HG02981 (cell line): ENCODE measurements at regions not wholly inside any gene's neighbourhood (a gene's known extent, or its start where the extent isn't known, plus 50 kb on each side); places are given as distances from the start of the nearest gene placed in this dataset.

ENCODE experiments used
- ATAC-seq: cut with Tn5 transposase; IDR thresholded peaks from one replicate; pipeline ENCODE4 v1.9.1; 2021; ENCODE audit warnings: mild to moderate bottlenecking, moderate library complexity; ENCODE audit not compliant: unreplicated experiment

DNA sequence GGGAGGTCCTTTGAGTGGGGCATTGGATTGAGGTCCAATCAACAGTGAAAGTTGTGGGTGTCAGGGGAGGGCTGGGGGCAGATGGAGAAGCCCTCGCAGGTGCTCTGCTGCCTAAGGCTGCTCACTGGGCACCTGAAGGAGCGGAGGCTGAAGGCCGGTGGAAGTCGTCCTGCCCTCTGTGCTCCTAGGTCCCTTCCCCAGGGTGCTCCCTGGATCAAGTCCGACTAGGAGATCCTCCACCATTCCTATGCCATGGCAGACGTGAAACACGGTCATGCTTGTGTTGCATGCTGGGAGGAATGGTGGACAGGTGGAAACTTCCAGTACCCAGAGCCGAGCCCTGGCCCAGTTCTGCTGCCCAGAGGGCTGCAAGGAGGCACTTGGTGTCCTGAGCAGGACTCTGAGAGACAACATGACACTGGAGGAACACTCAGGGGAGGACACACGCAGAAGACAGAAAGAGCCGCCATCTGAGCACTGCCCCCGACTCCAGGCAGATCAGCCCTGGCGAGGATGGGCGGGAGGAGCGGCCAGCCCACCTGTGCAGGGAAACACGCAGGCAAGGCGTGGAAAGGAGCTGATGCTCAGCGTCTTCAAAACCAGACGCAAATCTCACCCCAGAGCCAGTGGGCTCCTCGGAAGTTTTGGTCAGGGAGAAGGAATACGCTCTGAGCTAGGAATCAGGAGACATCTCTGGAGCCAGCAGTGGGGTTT lies 786.8 kb downstream of the BRD1 start:
- ATAC-seq = no peak

DNA sequence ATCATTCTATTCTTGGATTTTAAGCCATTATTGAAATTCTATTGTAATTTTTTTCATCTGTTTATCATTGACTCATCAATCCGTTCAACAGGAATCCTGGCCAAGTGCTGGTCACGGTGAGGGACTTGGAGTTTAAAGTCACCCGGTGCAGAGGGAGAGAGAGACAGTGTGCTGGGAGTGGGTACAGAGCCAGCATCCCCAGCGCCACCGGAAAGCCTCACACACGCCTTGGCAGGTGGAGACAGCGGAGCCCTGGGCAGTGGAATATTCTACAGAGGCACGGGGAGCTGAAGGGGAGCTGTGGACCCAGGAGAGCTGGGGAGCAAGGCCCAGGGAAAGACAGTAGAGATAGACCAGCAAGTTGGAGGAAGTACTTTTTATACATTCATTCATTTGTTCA lies 787.6 kb downstream of the BRD1 start:
- no peak for ATAC-seq

DNA sequence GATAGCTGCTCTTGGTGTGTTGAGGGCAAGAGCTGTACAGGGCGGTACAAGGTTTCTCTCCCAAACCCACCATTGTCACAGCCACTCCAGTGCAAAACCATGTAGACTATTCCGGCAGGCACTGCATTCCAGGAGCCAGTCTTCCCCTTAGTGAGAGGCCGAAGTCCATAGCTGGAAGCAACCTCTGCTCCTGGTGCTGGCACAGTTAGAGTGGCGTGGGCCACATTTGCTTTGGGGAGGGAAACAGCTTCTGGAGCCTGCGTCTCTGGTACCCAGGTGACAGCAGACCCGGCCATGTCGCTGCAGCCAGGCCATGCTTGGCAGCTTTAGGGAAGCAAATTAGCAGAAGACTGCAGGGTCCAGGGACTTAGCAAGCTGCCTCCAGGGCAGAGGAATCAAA lies 788.0 kb downstream of the BRD1 start:
- no peak for ATAC-seq

DNA sequence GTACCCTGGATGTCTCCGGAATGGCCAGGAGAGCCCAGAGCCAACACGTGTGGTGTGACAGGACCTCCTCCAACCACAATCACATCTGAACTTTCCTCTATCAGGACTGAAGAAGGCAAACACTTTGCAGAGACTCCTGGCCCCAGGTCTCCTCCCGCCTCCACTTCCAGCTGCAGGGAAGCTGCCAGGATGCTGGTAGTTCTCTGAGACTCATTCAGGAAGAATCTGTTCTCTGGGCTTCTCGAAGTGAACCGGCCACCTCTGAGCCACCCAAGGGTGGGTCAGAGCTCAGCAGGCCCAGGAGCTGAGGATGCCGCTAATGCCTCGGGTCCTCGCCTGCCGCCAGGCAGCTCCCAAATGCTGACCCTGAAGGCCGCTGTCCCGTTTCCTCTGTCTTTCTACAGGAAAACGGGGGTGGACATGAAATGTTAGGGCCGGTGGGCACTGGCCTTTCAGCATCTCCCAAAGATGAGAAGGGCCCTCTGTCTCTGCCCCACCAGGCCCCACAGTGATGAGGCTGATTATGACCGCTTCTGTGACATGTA lies 789.9 kb downstream of the BRD1 start:
- ATAC-seq = no peak

DNA sequence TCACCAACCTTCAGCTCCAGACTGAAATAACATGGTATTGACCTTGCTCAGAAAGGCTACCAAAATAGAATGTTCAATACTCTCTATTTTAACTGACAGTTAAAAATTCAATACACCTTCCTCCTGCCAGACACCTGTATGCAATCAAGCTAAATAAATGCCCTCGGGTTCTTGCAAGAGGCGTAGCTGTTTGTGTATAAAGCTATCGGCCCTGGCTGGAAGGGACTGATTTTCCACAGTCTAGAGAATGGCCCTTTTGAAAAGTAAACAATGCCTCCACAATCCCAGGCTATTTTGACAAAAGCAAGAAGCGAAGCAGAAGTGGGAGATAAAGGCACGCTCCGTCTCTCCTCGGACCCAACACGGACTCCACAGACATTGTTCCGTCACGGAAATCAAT lies 791.2 kb downstream of the BRD1 start:
- ATAC-seq = no peak

DNA sequence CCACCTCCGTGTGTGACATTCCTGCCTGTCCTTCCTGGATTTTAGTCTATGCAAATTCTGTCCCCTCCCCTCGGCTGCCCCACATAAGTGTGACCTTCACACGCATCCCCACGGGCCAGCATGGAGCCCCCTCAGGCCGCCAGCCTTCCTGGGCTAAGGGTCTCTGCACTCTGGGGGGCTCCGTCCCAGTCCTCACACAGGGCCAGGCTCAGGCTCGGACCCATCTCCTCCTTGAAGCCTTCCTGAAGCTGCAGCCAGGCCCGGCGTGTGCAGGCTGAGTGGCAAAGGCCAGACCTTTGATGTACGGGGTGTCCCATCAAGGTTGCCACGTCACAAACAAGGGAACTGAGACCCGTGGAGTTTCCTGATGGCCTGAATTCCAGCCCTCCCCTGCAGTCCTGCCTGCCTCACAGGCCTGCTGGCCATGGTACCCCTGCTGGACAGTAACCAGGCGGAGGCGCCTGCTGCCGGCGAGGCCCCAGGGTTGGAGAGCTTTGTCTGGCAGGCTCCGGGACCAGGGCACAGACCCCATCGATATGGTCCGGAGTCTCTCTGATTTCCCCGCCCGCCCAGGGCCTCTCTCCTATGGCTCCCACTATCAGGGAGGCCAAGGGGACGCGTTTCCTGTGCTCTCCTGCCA lies 791.7 kb downstream of the BRD1 start:
- no peak for ATAC-seq

DNA sequence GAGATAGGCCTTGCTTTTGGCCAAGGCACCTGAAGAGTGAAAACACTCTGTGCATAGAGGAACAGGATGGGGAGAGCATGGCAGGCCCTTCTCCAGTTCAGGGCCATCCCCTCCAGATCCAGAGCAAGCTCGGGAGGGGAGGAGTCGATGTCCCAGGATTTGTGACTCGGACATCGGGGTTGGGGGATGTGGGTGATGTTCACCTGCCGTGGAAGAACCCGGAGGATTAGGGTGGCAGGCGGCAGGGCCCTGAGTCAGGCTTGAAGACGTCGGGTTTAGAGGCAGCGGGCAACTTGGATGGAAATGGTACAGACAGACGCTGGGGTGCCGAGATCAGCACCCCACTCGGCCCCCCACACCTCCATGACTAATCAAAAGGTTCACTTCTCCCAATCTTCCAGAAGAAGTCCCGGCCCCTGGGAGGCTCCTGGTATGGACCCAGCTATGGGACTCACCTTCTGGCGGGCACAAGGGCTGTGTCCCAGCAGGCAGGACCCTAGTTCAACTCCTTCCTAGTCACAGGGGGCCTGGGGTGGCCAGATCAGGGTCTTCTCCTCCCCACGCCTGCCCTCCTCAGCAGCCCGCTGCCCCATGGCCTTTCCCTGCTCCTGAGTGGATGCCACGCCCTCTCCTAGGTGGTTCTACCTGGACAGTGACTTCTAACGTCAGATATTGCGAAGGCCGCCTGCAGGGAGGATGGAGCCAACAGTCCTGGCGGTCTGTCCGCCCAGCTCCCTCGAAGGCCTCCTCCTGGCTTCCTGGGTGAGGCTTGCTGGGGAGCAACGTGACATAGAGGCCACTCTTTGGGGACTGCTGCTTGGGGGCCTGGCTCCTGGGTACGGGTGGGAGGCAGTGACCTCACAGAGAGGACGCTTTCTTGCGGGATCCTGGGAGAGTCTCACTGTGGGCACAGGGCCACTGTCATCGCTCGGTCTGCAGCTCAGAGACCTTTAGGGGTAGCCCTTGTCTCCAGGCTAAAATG lies 792.5 kb downstream of the BRD1 start:
- ATAC-seq = no peak

DNA sequence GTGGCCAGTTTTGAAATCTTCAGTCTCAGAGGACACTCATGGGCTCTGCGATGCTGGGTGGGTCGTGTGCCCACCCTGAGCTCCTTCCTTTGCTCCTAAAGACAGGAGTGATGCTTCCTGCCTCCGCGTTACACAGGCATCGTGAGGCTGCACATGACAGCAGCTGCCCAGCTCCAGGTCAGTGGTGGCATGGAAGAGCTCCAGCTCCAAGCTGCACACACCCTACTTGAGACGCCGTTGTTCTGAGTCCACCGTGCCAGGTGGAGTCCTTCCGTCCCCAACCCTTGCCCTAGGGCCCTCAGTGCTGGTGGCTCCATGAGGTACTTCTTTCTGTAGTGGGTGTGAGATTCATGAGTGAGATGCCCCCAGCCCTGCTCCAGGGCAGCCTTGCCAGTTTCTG lies 794.1 kb downstream of the BRD1 start:
- no peak for ATAC-seq

DNA sequence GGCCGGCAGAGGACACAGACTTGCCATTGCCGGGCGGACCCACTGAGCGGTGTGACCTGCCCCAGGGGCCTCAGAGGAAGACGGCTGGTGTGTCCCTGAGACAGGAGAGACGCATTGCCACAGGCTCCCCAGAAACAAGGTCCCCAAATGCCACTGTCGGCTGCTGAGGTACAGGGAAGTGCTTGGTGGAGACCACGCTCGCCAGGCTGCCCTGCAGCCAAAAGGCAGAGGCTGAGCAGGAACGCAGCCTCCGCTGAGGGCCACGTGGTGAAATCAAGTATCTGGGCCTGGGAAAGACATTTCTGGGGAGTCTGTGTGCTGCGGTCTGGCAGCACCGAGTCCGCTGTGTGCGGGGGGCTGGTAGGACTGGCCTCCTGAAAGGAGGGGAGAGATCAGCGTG lies 794.9 kb downstream of the BRD1 start:
- no peak for ATAC-seq

DNA sequence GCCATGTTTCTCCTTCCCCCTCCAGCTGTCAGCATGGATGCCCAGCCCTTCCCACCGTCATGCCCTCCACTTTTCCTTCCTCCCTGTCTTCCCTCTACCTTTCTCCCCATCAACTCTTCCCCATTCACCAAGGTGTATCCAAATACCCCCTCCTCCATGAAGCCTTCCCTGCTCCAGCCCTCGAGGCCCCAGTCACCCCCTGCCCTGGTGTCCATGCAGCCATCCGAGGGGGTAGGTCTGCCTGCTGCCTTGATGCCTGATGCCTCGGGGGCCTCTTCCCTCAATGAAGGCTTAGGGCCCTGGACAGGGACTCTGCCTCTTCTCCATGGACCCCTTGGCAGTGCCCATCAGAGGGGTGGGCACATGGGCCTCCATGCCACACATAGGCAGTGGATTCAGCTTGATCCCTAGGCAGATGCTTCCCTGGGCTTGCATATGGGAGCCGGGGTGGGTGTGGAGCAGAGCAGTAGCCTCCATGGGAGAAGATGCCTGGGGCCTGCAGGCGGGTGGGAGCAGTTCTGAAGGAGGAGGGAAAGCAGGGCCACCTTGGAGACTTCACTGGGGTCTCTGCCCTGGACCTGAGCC lies 795.8 kb downstream of the BRD1 start:
- no peak for ATAC-seq

DNA sequence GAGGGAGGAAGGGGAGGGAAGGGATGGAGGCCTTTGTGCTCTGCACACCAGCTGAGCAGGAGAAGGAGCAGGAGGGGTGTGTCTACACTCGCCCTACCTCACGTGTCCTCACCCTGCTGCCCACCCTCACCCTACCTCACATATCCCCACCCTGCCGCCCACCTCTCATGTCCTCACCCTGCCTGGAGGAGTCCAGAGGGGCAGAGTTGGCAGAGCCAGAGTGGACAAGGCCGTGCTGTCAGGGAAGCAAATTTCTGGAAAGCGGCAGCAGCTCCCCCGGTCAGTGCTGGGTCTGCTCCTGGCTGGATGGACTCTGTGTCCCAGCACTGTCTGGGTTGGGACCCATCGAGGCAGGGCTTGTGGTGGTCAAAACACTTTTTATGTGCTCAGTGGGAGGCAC lies 799.6 kb downstream of the BRD1 start:
- no peak for ATAC-seq

DNA sequence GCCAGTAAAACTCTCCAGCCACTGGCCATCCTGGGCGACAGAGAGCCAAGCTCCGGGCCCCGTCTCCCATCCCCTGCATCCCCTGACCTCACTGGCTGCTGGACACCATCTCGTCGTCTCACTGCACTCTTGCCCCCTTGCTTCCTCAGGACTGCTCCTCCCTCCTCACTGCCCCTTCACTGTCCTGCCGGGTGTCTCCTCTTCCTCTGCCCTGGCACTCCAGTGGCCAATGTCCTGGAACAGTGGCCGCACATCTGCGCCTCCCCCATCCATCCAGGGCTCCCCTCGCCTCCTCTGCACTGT lies 800.4 kb downstream of the BRD1 start:
- ATAC-seq = no peak

DNA sequence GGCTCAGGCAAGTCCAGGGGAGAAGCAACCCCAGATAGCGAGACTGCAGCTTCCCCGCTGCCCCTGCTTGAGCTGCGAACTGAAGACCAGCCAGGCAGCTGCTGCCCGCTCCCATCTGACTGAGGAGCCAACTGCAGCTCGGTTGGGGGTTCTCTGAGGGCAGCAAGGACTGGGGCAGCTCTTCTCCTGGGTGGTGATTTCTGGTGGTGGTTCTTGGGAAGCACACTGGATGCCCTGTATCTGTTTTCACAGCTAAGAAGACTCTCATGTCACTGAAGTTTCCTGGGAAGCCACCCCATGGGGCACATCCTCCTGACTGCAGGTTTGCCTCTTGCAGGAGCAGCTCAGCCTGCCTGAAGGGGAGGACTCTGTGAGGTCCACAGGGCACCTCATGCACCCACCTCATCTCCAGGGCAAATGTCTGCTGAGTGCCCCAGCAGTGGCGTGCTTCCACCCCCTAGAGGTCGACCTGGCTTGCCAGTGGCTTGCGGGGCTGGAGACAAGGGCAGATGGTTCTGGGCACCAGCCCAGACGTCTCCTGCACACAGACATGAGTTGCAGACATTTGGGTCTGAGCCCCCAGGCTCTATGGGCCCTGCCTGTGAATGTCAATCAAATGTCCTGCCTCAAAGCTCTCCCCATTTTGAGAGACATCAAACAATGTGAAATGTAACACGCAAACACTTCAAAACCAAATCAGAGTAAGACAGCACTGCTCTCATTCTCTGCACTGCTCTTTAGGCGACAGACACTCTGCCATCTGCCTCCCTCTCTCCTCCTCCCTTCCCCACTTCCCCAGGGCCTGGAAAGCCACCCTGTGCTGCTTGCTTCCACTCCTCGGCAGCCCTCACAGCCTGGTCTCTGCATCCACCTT lies 800.9 kb downstream of the BRD1 start:
- ATAC-seq = no peak

DNA sequence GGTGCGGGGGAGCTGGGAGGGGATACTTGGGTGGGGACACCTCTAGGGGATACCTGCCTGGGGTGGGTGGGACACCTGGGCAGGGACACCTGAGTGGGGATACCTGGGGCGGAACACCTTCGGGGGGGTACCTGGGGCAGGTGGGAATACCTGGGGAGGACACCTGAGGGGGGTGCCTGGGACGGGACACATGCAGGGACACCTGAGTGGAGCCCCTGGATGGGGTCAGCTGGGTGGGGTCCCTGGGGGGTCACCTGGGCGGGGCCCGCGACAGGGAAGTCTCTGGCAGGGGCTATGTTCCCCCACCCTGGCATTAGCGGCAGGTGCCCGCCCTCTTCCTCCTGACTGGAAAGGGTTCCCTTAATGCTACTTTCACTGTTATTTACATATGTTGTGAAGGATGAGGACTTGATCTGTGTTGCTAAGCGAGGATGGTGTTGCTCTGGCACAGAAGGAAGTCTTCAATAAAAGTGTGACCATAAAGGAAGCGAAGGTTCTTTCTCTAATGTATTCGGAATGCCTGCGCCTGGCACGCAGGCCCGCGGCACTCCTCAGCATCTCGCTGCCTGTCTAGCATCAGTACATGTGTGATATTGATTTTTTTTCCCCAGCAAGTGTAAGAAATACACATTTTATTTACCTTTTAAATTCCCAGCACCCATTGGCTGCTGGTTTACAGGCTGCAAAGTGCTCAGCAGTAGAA lies 801.7 kb downstream of the BRD1 start:
- no peak for ATAC-seq

DNA sequence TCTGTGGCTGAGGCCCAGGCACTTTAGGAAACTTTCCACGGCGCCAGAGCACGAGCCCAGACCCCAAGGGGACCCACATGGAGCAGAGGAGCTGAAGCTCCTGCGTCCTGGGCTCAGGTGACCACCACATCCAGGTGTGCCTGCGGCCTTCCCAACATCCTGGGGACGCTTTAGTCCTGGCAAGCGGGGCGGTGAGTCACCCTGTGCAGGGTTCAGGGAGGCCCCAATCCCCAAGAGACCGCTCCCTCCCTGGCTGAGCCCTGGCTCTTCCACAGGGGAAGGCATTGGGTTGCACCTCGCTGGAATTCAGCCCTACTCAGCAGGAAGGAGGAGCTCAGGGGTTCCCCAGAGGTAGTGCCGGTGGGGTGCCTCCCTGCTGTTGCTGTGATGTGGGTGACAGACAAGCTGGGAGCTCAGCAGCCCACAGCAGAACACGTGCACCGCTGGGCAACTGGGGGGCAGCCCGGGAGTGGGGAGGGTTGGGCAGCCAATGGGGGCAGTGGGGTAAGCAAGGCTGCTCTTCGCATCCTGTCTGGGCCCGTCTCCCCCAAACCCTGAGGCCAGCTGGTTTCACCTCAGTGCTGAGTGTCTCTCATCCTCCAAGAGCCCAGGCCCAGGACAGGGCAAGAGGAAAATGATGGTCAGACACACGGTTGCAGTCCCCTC lies 802.8 kb downstream of the BRD1 start:
- no peak for ATAC-seq

DNA sequence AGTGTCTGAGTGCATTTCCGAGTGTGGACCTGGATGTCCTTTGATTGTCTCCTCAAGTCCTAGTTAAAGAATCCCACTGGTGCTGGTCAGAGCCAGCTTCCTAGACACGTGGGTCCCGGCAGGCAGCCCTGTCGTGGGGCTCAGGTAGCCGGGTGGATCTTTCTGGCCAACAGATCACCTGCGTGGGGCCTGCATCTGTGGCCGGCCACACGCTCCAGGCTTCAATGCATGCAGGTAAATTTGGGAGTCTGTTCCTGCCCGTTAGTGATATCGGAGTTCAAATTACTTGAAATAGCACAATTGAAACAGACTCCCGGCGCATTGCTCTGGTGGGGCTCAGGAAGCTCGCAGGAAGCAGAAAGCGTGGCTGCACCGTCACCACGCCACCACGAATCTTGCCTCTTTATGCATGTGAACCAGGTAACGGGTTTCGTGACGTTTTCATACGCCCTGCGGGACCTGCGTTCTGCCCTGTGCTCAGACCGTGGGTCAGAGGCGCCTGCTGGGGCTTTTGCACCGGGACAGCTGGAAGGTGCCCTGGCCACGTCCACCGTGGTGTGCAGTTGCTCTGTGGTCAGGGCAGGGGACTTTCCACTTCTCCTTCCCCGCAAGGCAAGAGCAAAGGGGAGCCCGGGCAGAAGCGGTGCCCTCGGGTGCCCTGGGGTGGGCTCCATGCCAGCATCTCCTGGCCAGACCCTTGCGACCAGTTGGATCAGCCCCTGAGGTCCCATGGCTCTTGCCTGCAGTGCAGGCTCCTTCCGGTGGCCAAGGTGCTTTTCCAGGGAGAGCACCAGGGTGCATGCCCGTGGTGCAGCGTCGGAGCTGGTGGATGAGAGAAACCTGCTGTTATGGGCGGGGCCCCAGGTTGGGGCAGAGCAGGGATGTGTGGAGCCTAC lies 803.5 kb downstream of the BRD1 start:
- no peak for ATAC-seq

DNA sequence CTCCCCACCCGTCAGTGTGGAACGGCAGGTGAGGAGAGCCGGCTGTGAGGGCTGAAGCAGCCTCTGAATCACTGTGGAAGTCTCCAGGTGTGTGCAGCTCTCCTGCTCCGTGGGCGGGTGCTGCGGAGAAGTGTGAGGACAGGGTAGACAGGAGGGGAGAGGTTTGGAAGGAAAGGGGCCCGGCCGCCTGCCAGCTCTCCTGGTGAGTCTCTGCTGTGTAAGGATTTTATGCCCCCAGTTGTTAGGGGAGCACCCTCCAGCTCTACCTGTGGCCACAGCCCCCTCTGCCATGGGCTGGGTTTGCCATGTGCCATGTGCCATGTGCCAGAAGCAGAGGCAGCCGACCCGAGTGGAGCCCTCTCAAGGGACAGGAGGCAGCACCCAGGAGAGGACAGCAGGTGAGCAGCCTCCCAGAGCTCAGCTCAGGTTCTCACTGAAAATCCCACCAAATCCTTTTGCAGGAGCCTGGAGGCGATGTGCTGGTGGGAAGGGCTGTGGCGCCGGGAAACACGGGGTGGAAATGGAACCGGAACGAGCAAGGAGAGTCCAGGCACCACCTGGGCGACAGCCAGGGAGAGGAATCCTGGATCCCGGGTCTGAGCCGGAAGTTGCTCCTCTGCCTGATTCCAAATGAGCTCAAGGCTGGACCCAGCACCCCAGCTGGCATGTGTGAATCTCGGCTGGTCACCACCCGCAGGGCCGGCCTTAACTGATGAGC lies 804.4 kb downstream of the BRD1 start:
- no peak for ATAC-seq

DNA sequence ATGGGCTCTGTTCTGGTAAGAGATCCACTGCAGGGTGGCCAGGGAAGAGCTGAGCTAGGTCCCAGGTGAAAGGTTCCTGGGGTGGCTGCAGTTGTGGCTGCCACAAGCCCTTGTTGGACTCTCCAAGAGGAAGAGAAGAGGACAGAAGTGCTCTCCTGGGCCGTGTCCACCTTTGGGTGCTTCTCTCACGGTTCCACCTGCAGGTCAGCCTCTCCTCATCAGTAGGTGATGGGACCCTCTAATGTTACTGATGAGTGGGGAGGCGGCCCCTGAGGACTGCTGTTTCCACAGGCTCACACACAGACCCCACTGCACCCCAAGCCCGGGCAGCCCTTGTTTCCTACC lies 804.9 kb downstream of the BRD1 start:
- ATAC-seq = no peak
